CD14-positive monocyte (primary cell): ENCODE measurements at regions not wholly inside any gene's neighbourhood (a gene's known extent, or its start where the extent isn't known, plus 50 kb on each side); places are given as distances from the start of the nearest gene placed in this dataset.

Experiments
- DNase-seq, 3 donors: peaks; one replicate each; pipeline ENCODE4 v3.0.0-alpha.2; 2011 to 2022
- H2AFZ ChIP-seq: 2 replicates; pipeline ENCODE4 v1.6.0; 2012; ENCODE audit warnings: mild to moderate bottlenecking, low read depth, low read length, inconsistent platforms; ENCODE audit not compliant: insufficient read depth, poor library complexity, severe bottlenecking
- H3K27ac ChIP-seq, 2 donors: 1 replicate in 1 of 2; 2 replicates in 1 of 2; pipeline ENCODE4 v1.5.1; 2012 to 2013; ENCODE audit warnings: low read length in 2 of 2, control low read depth in 1 of 2, inconsistent platforms in 1 of 2, low read depth in 1 of 2, mild to moderate bottlenecking in 1 of 2
- H3K27me3 ChIP-seq, 2 donors: one replicate each; pipeline versions ENCODE4 v1.6.0 to v1.6.1; 2011 to 2013; ENCODE audit warnings: low read length in 2 of 2; ENCODE audit not compliant: control insufficient read depth in 2 of 2, insufficient read depth in 2 of 2
- H3K36me3 ChIP-seq, 2 donors: replicated peaks in 1 of 2; 1 replicate in 1 of 2; 2 replicates in 1 of 2; pipeline versions ENCODE4 v1.5.1 to v1.6.1; 2012 to 2013; ENCODE audit warnings: low read length in 2 of 2, control low read depth in 1 of 2, inconsistent platforms in 1 of 2, mild to moderate bottlenecking in 1 of 2; ENCODE audit not compliant: insufficient read depth in 2 of 2, control insufficient read depth in 1 of 2
- H3K4me1 ChIP-seq, 2 donors: 1 replicate in 1 of 2; 2 replicates in 1 of 2; pipeline versions ENCODE4 v1.5.1 to v1.6.1; 2012 to 2013; ENCODE audit warnings: low read length in 2 of 2, control low read depth in 1 of 2, inconsistent platforms in 1 of 2, mild to moderate bottlenecking in 1 of 2, moderate library complexity in 1 of 2; ENCODE audit not compliant: insufficient read depth in 2 of 2, control insufficient read depth in 1 of 2
- H3K4me2 ChIP-seq: replicated peaks from 2 replicates; pipeline ENCODE3; 2012; ENCODE audit warnings: low read length, moderate library complexity, mild to moderate bottlenecking; ENCODE audit not compliant: poor library complexity, severe bottlenecking; ENCODE audit errors: extremely low read depth
- H3K4me3 ChIP-seq, 3 experiments: fragments of 200-600 bp in 1 of 3; sonication (generic) in 1 of 3; replicated peaks in 1 of 3; 1 replicate in 2 of 3; 2 replicates in 1 of 3; pipeline ENCODE4 v1.5.1; 2011 to 2013; ENCODE audit warnings: low read length in 3 of 3, mild to moderate bottlenecking in 3 of 3, control low read depth in 2 of 3, low read depth in 2 of 3, inconsistent platforms in 1 of 3, moderate library complexity in 1 of 3
- H3K79me2 ChIP-seq: 2 replicates; pipeline ENCODE4 v1.6.0; 2012; ENCODE audit warnings: mild to moderate bottlenecking, control low read depth, inconsistent platforms, low read length, moderate library complexity; ENCODE audit not compliant: insufficient read depth
- H3K9ac ChIP-seq: 2 replicates; pipeline ENCODE4 v1.6.0; 2017; ENCODE audit warnings: low read length, mild to moderate bottlenecking; ENCODE audit not compliant: insufficient read depth, poor library complexity, severe bottlenecking
- H3K9me3 ChIP-seq, 2 donors: replicated peaks in 1 of 2; 1 replicate in 1 of 2; 2 replicates in 1 of 2; pipeline versions ENCODE4 v1.5.1 to v1.6.1; 2012 to 2013; ENCODE audit warnings: low read length in 2 of 2, control low read depth in 1 of 2; ENCODE audit not compliant: control insufficient read depth in 1 of 2, insufficient read depth in 1 of 2
- H4K20me1 ChIP-seq: 2 replicates; pipeline ENCODE4 v1.6.0; 2012; ENCODE audit warnings: mild to moderate bottlenecking, low read length, control low read depth, moderate library complexity; ENCODE audit not compliant: insufficient read depth
- H3K27ac Mint-ChIP-seq, 7 donors: one replicate each; pipeline ENCODE4 v1.8.0; 2020; ENCODE audit warnings: mild to moderate bottlenecking in 7 of 7, mixed read lengths in 7 of 7, moderate library complexity in 6 of 7, inconsistent platforms in 2 of 7
- H3K27me3 Mint-ChIP-seq, 3 donors: one replicate each; pipeline ENCODE4 v1.8.0; 2021 to 2022; ENCODE audit warnings: low read depth in 3 of 3, mild to moderate bottlenecking in 3 of 3, mixed read lengths in 3 of 3, moderate library complexity in 3 of 3, inconsistent platforms in 1 of 3
- H3K36me3 Mint-ChIP-seq, 2 donors: one replicate each; pipeline ENCODE4 v1.8.0; 2020; ENCODE audit warnings: mixed read lengths in 2 of 2, inconsistent platforms in 1 of 2, mild to moderate bottlenecking in 1 of 2
- H3K4me1 Mint-ChIP-seq: one replicate; pipeline ENCODE4 v1.8.0; 2020; ENCODE audit warnings: mild to moderate bottlenecking, mixed read lengths
- H3K4me3 Mint-ChIP-seq, 2 donors: one replicate each; pipeline ENCODE4 v1.8.0; 2020; ENCODE audit warnings: mild to moderate bottlenecking in 2 of 2, mixed read lengths in 2 of 2, moderate library complexity in 1 of 2
- H3K9me3 Mint-ChIP-seq, 7 donors: one replicate each; pipeline ENCODE4 v1.8.0; 2020 to 2022; ENCODE audit warnings: mixed read lengths in 7 of 7, mild to moderate bottlenecking in 6 of 7, moderate library complexity in 6 of 7, inconsistent platforms in 2 of 7
- WGBS: methylation state at CpG from one replicate; pipeline ENCODE4 v1.1.5; 2013; ENCODE audit warnings: missing lambda C conversion rate; ENCODE audit not compliant: insufficient coverage; 5-methylcytosine and 5-hydroxymethylcytosine counted together
- intact Hi-C, 2 donors: fragments of 100-400 bp; cut with micrococcal nuclease; formaldehyde crosslinking; loops; one replicate each; pipeline versions ENCODE4 v1.15.0 to v1.15.1; 2023
- TF ChIP-seq, protein P1 (sequence below): fragments of 200-600 bp; IDR thresholded peaks from one replicate; pipeline ENCODE4 v1.8.0; 2022; ENCODE audit warnings: antibody characterized with exemption, mild to moderate bottlenecking

GRCh38 chr2:121017396-121017795, 267.6 kb downstream of the TFCP2L1 start:
- no peaks in the 10 kb centered on the region for H3K79me2 ChIP-seq
- Mint-ChIP-seq H3K36me3 (no peaks in the 10 kb centered on the region), H3K9me3 (peaks cover 0 to 2% (median 0%) of the 10 kb centered on the region in 7 donors), H3K4me3 (no peak overlapping the region), H3K27ac (no peak overlapping the region), H3K4me1 (no peaks in the 10 kb centered on the region), H3K27me3 (peaks cover 3 to 14% (median 8%) of the 10 kb centered on the region in 3 donors)
- WGBS, result 87% methylated on average over 4 of the region's 7 CpGs
- no peaks in the 10 kb centered on the region for H3K4me1 ChIP-seq
- no peak overlapping the region for H3K4me3 ChIP-seq
- no peak overlapping the region for H3K9ac ChIP-seq
- no peaks in the 10 kb centered on the region for H3K36me3 ChIP-seq
- no peak overlapping the region for H3K27ac ChIP-seq
- no peaks in the 10 kb centered on the region for H3K27me3 ChIP-seq
- intact Hi-C loops, result no loop called here
- no peak overlapping the region for H3K4me2 ChIP-seq
- DNase-seq, result no peak
- no peaks in the 10 kb centered on the region for H4K20me1 ChIP-seq
- TF ChIP-seq, protein P1, sequence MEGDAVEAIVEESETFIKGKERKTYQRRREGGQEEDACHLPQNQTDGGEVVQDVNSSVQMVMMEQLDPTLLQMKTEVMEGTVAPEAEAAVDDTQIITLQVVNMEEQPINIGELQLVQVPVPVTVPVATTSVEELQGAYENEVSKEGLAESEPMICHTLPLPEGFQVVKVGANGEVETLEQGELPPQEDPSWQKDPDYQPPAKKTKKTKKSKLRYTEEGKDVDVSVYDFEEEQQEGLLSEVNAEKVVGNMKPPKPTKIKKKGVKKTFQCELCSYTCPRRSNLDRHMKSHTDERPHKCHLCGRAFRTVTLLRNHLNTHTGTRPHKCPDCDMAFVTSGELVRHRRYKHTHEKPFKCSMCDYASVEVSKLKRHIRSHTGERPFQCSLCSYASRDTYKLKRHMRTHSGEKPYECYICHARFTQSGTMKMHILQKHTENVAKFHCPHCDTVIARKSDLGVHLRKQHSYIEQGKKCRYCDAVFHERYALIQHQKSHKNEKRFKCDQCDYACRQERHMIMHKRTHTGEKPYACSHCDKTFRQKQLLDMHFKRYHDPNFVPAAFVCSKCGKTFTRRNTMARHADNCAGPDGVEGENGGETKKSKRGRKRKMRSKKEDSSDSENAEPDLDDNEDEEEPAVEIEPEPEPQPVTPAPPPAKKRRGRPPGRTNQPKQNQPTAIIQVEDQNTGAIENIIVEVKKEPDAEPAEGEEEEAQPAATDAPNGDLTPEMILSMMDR, result no peak
- no peaks in the 10 kb centered on the region for H3K9me3 ChIP-seq
- no peak overlapping the region for H2AFZ ChIP-seq

DNA sequence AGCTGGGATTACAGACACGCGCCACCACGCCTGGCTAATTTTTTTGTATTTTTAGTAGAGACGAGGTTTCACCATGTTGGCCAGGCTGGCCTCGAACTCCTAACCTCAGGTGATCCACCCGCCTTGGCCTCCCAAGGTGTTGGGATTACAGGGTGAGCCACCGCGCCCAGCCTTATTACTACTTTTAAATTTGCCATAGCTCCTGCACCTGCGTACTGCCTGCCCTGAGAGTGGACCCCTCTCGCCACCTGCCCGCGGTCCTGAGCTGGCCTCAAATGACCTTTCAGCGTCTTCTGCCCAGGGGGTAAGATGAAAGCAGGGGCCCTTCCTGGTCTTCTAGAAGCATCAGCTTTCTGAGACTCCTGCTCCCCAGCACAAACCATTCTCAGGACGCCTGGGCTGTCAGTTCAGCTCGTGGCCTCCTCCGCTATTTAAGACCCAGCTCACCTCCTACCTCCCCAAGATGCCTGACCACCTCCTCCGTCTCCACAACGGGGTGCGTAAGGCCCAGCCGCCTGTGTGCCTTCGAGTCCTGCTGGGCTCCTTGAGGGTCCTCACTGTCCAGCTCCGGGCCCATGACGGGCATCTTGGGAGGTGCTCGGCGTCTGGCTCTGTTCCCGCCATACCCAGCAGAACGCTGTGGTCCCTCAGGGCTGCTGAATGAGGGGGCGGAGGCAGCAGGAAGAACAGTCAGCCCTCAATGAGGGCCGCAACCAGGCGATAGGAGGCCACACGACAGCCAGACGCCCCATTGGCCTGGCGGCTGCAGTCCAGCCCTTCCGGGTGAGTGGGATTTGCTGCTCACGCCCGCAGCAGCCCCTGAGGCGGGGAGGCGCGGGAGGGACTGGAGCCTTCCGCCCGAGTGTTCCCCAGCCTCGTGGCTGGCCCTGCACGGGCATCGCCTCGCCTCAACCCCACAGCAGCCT, 266.6 kb downstream of the TFCP2L1 start:
- intact Hi-C loops, result no loop called here
- Histone ChIP-seq H3K27ac (no peak overlapping the region), H3K9me3 (no peaks in the 10 kb centered on the region), H3K4me3 (no peak overlapping the region), H2AFZ (no peak overlapping the region), H4K20me1 (no peaks in the 10 kb centered on the region), H3K36me3 (no peaks in the 10 kb centered on the region), H3K79me2 (no peaks in the 10 kb centered on the region), H3K4me2 (no peak overlapping the region), H3K9ac (no peak overlapping the region), H3K27me3 (no peaks in the 10 kb centered on the region), H3K4me1 (no peaks in the 10 kb centered on the region)
- H3K27ac Mint-ChIP-seq, result no peak overlapping the region
- no peak for DNase-seq
- TF ChIP-seq, protein P1, result no peak
- H3K27me3 Mint-ChIP-seq, result peaks cover 0 to 14% (median 7%) of the 10 kb centered on the region in 3 donors
- peak overlapping the region in 1 of 2 donors; percentile 28 for H3K4me3 Mint-ChIP-seq
- no peaks in the 10 kb centered on the region for H3K4me1 Mint-ChIP-seq
- WGBS, result 64% methylated on average over 40 of the region's 45 CpGs
- no peaks in the 10 kb centered on the region for H3K36me3 Mint-ChIP-seq
- peaks cover 0 to 2% (median 0%) of the 10 kb centered on the region in 7 donors for H3K9me3 Mint-ChIP-seq
